Stimulated activated memory B cell treated with anti-CD40 and anti-IgM and Interleukin-4, amounts not matched to agents 10 μg/mL and 1 μg/mL and 100 μg/mL, for 72 hours (primary cell): ENCODE measurements at regions not wholly inside any gene's neighbourhood (a gene's known extent, or its start where the extent isn't known, plus 50 kb on each side); places are given as distances from the start of the nearest gene placed in this dataset.
"Not testable (repeated sequence)": the region's sequence is repeated elsewhere in the genome, so short reads cannot be mapped to it uniquely, and the experiment has no call there.

Experiments used
- ATAC-seq: fragments of 150-1000 bp; cut with Tn5 transposase; 2 replicates; pipeline ENCODE4 v1.10.0; 2021
- H3K27ac Mint-ChIP-seq: one replicate; pipeline ENCODE4 v1.8.0; 2022; ENCODE audit warnings: mild to moderate bottlenecking, mixed read lengths
- H3K27me3 Mint-ChIP-seq: one replicate; pipeline ENCODE4 v1.8.0; 2022; ENCODE audit warnings: mixed read lengths
- H3K36me3 Mint-ChIP-seq: one replicate; pipeline ENCODE4 v1.8.0; 2022; ENCODE audit warnings: mixed read lengths
- H3K4me1 Mint-ChIP-seq: one replicate; pipeline ENCODE4 v1.8.0; 2022; ENCODE audit warnings: mixed read lengths
- H3K4me3 Mint-ChIP-seq: one replicate; pipeline ENCODE4 v1.8.0; 2022; ENCODE audit warnings: mild to moderate bottlenecking, moderate library complexity, mixed read lengths
- H3K9me3 Mint-ChIP-seq: one replicate; pipeline ENCODE4 v1.8.0; 2022; ENCODE audit warnings: mixed read lengths

DNA sequence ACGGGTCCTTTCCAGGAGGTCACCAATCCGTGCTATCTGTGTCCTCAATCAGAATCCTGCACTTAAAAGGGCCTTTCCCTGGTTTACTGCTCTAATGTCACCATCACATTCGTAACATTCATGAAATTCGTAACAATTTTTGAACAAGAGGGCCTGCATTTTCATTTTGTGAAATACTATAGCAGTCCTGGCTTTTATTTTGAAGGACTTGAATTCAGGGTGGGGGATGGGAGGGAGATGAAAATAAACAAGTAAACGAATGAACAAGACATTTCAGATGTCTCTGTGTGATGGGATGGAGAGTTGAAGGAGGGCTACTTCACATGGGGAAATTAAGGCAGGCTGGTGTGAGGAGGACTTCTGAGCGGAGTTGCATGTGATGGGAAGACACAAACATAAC, 281.0 kb downstream of the TSHZ3 start:
- ATAC-seq = no peak
- peaks cover 17% of the 10 kb centered on the region for H3K9me3 Mint-ChIP-seq
- no peak overlapping the region for H3K27ac Mint-ChIP-seq
- no peak overlapping the region for H3K4me3 Mint-ChIP-seq
- no peaks in the 10 kb centered on the region for H3K36me3 Mint-ChIP-seq
- H3K4me1 Mint-ChIP-seq = no peaks in the 10 kb centered on the region
- no peaks in the 10 kb centered on the region for H3K27me3 Mint-ChIP-seq

DNA sequence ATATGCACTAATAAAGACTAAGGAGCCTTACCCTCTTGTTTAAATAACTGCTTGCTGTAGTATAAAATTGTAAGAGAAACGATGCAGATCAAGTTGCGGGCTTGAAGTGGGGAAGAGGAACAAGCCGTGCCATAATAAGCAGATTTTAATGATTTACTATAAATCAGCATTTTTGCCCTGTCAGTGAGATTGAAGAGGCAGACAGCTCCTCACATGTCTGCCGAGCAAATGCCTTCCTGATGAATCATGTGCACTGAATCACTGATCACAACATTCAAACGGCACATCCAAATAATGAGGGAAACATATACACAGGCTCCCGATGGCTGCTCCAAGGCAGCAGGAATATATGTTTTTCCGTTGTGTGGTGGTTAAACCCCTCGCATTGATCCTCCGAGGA, 282.9 kb downstream of the TSHZ3 start:
- H3K36me3 Mint-ChIP-seq = no peaks in the 10 kb centered on the region
- no peak for ATAC-seq

DNA sequence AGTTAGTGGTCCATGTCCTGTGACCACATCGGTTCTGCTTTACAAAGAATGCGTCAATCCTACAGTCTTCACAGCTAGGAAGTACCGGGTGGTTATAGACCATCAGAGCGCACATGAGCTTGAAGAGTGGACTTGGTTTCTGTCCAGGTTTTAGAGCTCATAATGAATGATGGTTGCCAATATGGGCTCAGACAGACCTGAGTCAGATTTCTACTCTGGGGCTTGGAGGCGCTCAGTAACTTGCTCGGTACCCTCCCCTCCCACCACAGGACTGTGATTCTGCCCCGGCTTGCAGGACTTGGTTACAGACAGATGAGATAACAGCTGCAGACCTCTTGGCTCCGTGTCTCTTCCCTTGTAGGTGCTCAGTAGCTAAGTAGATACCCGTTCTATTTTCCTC, 284.7 kb downstream of the TSHZ3 start:
- Mint-ChIP-seq H3K9me3 (peaks cover 17% of the 10 kb centered on the region), H3K4me1 (no peaks in the 10 kb centered on the region), H3K36me3 (no peaks in the 10 kb centered on the region), H3K4me3 (no peak overlapping the region), H3K27ac (no peak overlapping the region), H3K27me3 (no peaks in the 10 kb centered on the region)
- ATAC-seq = no peak

More for the DNA sequence above, 282.9 kb downstream of the TSHZ3 start:
- Mint-ChIP-seq H3K9me3 (peaks cover 20% of the 10 kb centered on the region), H3K27ac (no peak overlapping the region), H3K4me3 (no peak overlapping the region), H3K4me1 (no peaks in the 10 kb centered on the region), H3K27me3 (no peaks in the 10 kb centered on the region)

DNA sequence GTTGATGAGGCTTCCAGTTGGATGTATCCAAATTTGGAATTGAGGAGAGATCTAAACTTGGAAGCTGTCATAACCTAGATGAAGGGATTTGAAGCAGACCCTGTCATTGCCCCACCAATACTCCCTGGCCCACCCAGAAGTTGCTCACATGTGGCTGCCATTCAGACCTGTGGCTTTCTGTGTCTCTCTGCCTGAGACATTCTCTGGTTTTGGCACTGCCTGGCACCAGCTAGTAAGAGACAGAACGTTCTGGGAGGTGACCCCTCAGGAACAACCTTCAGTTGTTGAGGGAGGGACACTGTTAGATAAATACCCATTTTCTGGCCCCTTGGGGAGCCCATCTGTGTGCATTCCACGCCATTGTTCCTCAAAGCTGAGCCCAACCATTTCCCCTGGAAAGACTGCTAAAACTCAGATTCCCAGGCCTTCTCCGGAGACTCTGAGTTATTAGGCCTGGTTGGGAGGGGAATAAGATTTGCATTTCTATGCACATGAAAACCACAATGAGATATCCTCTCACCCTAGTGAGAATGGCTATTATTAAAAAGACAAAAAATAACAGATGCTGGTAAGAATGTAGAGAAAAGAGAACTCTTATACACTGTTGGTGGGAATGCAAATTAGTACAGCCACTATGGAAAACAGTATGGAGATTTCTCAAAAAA, 290.4 kb downstream of the TSHZ3 start:
- Mint-ChIP-seq H3K4me3 (no peak overlapping the region), H3K4me1 (no peaks in the 10 kb centered on the region), H3K36me3 (no peaks in the 10 kb centered on the region), H3K27ac (no peak overlapping the region), H3K27me3 (no peaks in the 10 kb centered on the region), H3K9me3 (peaks cover 25% of the 10 kb centered on the region)
- no peak for ATAC-seq

DNA sequence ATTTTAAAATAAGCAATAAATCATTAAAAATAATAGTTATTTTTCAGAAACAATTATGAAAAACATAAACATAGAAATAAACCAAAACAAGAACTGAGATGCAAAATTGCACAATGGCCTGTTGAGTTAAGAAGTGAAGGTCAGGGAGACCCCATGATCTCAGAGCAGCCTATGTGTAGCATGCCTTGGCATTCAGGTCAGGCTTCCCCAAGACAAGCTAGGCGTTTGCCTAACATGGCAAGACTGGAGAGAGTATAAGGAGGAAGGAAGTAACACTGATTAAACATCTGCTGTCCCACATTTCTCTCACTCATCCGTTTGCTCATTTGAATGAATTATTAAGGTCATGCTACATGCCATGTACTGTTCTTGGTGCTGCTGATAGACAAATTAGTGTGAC, 291.8 kb downstream of the TSHZ3 start:
- no peaks in the 10 kb centered on the region for H3K4me1 Mint-ChIP-seq
- no peaks in the 10 kb centered on the region for H3K27me3 Mint-ChIP-seq
- no peak overlapping the region for H3K4me3 Mint-ChIP-seq
- H3K27ac Mint-ChIP-seq = no peak overlapping the region
- H3K9me3 Mint-ChIP-seq = peaks cover 21% of the 10 kb centered on the region
- ATAC-seq = no peak
- no peaks in the 10 kb centered on the region for H3K36me3 Mint-ChIP-seq

DNA sequence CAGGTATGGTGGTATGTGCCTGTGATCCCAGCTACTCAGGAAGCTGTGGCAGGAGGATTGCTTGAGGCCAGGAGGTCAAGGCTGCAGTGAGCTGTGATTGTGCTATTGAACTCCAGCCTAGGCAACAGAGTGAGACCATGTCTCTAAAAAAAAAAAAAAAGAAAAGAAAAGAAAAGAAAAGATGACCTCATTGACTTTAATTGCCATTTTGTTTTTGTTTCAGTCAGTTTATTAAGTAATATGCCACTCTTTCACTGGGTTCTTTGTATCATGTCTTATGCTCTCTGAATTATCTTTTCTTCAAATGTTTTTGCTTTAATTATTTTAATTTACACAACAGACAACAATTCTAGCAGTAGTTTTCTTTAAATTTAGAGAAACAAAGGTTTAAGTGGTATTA, 293.8 kb downstream of the TSHZ3 start:
- no peaks in the 10 kb centered on the region for H3K27me3 Mint-ChIP-seq
- H3K36me3 Mint-ChIP-seq = no peaks in the 10 kb centered on the region
- peaks cover 22% of the 10 kb centered on the region for H3K9me3 Mint-ChIP-seq
- ATAC-seq = no peak
- no peaks in the 10 kb centered on the region for H3K4me1 Mint-ChIP-seq
- H3K4me3 Mint-ChIP-seq = no peak overlapping the region
- no peak overlapping the region for H3K27ac Mint-ChIP-seq

DNA sequence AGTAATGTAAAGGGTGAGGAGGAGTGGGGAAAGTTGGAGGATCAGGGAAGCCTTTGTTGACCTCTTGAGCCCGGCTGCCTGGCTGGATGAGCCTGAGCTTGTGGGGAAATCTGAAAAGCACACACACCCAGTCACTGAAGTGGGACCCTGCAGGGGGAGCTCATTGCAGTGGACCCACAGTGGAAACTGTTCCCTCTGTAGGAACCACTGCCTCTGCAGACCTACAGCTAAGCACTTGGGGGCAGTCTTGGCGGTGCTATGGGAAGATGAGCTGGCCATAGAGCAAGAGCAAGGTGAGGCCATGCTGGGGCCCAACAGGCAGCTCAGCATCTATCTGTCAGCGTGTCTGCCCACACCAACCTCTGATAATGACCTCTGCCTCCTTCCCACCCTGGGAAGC, 294.8 kb downstream of the TSHZ3 start:
- no peak for ATAC-seq
- peaks cover 18% of the 10 kb centered on the region for H3K9me3 Mint-ChIP-seq
- no peak overlapping the region for H3K27ac Mint-ChIP-seq
- H3K4me1 Mint-ChIP-seq = no peaks in the 10 kb centered on the region
- no peaks in the 10 kb centered on the region for H3K36me3 Mint-ChIP-seq
- no peaks in the 10 kb centered on the region for H3K27me3 Mint-ChIP-seq
- H3K4me3 Mint-ChIP-seq = no peak overlapping the region

DNA sequence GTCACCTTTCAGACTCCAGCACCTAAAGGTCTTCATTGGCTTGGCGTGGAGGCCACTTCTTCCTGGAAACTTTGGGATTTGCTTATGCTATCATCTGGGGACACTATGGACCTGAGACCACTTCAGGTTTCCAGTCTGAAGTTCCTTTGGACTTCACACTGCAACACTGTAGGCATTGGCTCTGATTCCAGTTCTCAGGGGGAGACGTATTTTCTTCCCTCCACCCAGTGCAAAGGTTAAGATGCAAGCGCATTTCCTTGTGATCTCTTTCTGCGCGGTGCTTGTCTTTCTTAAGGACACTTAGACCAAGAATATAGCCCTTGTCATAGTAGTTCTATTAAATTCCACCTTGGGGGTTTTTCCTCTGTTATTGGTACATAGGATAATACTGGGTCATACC, 299.8 kb downstream of the TSHZ3 start:
- no peak overlapping the region for H3K4me3 Mint-ChIP-seq
- H3K9me3 Mint-ChIP-seq = peaks cover 9% of the 10 kb centered on the region
- no peak overlapping the region for H3K27ac Mint-ChIP-seq
- H3K27me3 Mint-ChIP-seq = no peaks in the 10 kb centered on the region
- no peak for ATAC-seq
- H3K36me3 Mint-ChIP-seq = no peaks in the 10 kb centered on the region
- H3K4me1 Mint-ChIP-seq = no peaks in the 10 kb centered on the region

DNA sequence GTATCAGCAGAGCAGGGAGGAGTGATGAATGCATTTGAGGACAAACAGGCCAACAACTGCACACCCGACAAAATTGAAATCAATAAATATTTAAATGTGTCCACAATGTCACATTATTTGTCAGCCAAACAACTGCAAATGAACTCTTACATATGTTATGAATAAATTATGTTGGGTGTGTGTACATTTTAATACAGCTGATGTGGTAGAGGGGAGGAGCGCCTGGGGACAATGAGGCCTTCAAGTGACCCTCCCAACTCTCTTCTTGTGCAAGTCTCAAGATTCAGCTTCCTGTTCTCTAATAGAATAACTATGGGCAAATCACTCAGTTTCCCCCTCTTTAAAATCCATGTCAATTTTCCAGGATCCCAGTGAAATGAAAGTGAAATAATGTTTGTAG, 303.2 kb downstream of the TSHZ3 start:
- H3K4me3 Mint-ChIP-seq = no peak overlapping the region
- H3K27me3 Mint-ChIP-seq = no peaks in the 10 kb centered on the region
- ATAC-seq = no peak
- no peaks in the 10 kb centered on the region for H3K36me3 Mint-ChIP-seq
- H3K9me3 Mint-ChIP-seq = no peaks in the 10 kb centered on the region
- H3K4me1 Mint-ChIP-seq = no peaks in the 10 kb centered on the region
- no peak overlapping the region for H3K27ac Mint-ChIP-seq

DNA sequence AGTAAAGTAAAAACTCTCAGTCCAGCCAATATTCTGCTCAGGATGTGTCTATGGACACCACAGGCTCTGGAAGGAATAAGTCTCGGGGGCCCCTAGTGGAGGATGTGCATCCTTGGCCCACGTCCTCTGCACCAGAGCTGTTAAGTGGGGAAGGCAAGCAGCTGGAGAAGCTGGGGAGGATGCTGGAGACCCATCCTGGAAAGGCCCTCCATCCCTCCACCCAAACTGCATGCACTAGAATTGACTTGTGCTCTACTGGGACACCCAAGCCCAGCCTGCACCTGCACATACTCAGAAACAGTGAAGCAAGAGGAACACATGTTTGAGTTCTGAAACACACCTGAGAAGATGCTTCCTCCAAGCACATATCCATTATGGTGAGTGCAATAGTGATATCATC, 307.8 kb downstream of the TSHZ3 start:
- H3K4me3 Mint-ChIP-seq = no peak overlapping the region
- no peaks in the 10 kb centered on the region for H3K4me1 Mint-ChIP-seq
- H3K36me3 Mint-ChIP-seq = no peaks in the 10 kb centered on the region
- no peak overlapping the region for H3K27ac Mint-ChIP-seq
- no peaks in the 10 kb centered on the region for H3K27me3 Mint-ChIP-seq
- ATAC-seq = no peak
- peaks cover 4% of the 10 kb centered on the region for H3K9me3 Mint-ChIP-seq

DNA sequence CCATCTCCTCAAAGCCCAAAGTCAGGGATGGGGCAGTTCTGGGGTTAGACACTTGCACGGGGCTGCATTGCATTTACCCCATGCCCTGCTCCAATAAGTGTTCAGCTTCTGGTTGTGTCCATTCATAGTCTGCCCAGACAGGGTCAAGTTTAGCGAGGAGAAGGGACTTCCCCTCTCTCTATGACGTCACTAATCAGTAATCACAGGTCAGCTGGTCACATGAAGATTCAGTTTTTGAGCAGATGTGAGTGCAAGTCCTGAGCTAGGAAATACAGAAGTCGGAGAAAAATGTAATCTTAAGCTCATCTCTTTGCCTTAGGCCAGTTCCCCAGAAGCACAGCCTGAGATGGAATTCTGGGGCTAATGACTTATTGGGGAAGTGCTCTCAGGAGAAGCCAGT, 310.1 kb downstream of the TSHZ3 start:
- Mint-ChIP-seq H3K27me3 (no peaks in the 10 kb centered on the region), H3K36me3 (no peaks in the 10 kb centered on the region), H3K4me3 (no peak overlapping the region), H3K27ac (no peak overlapping the region), H3K4me1 (no peaks in the 10 kb centered on the region), H3K9me3 (peaks cover 8% of the 10 kb centered on the region)
- no peak for ATAC-seq

DNA sequence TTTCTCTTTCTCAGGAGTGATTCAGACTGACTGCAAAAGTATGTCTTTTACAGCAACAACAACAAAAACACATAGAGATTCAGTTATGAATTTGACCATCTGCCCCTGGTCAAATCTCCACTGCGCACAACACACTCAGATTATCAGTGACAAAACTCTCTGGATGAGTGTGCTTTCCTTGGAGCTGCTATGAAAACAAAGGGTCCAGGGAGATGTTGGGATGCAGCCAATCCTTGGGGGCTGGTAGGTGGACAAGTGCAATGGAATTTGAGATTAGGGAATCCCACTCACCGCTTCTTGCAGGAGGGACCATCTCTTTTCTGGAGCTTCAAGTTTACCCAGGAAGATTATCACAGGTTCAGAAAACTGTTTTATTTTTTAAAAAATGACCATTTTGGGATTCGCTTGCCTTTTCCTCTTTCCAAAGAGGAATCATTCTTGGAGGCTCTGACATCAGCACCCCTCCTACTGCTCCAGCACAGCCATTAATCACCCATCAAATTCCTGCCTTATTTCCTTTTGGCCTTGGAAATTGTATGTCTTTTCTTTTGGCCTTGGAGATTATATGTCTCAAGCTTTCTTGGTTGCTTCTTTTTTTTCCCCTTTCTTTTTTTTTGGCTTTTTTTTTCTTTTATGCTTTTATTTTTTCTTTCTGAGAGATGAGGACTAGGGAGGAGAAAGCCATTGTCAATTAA, 311.8 kb downstream of the TSHZ3 start:
- Mint-ChIP-seq H3K36me3 (no peaks in the 10 kb centered on the region), H3K27ac (no peak overlapping the region), H3K9me3 (peaks cover 10% of the 10 kb centered on the region), H3K27me3 (no peaks in the 10 kb centered on the region), H3K4me1 (no peaks in the 10 kb centered on the region), H3K4me3 (no peak overlapping the region)
- no peak for ATAC-seq

DNA sequence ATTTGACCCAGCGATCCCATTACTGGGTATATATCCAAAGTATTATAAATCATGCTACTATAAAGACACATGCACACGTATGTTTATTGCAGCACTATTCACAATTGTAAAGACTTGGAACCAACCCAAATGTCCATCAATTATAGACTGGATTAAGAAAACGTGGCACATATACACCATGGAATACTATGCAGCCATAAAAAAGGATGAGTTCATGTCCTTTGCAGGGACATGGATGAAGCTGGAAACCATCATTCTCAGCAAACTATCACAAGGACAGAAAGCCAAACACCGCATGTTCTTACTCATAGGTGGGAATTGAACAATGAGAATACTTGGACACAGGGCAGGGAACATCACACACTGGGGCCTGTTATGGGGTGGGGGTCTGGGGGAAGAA, 317.8 kb downstream of the TSHZ3 start:
- H3K4me3 Mint-ChIP-seq, H3K4me1 Mint-ChIP-seq, H3K27me3 Mint-ChIP-seq, H3K27ac Mint-ChIP-seq, H3K36me3 Mint-ChIP-seq, ATAC-seq: not testable (repeated sequence)
- peaks cover 10% of the 10 kb centered on the region for H3K9me3 Mint-ChIP-seq

DNA sequence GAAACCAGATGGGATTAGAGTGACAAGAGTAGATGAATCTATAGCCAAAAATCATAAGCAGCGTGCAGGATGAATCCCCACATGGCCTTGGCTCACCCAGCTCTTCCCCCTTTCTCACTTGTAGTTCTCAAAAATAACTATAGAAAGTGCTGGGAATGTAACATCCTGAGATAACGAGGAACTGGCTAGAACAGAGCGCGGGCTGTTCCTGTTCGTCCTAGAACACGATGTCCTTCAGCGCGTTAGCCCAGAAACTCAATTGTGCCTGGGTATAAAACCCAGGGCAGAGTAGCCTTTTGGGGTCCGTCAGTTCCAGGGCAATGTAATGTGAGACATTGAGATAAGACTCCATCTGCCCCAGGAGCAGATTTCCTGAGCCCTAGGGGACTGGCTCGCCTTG, 326.2 kb downstream of the TSHZ3 start:
- Mint-ChIP-seq H3K27ac (no peak overlapping the region), H3K27me3 (no peaks in the 10 kb centered on the region), H3K4me1 (no peaks in the 10 kb centered on the region), H3K4me3 (no peak overlapping the region), H3K36me3 (no peaks in the 10 kb centered on the region), H3K9me3 (peaks cover 27% of the 10 kb centered on the region)
- ATAC-seq = no peak

DNA sequence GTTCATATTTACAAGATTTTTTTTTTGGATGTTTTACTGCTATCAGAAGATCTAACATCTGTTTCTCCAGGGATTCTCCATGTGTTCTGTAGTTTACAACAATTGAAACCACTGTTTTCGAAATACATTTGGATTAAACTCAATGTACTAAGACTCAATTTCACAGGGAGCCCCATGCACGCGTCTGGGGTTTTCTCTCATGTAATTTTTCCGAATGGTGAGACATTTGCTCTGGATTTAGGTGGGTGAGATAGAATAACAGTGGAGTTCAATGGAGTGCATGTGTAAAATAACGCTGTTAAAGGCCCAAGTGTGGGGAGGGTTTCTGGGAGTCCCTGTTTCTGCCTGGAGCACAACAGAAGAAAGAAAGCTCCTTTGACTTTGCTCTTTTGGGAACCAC, 330.3 kb downstream of the TSHZ3 start:
- H3K4me1 Mint-ChIP-seq = no peaks in the 10 kb centered on the region
- no peaks in the 10 kb centered on the region for H3K27me3 Mint-ChIP-seq
- H3K4me3 Mint-ChIP-seq = no peak overlapping the region
- no peak for ATAC-seq
- H3K9me3 Mint-ChIP-seq = peaks cover 36% of the 10 kb centered on the region
- no peaks in the 10 kb centered on the region for H3K36me3 Mint-ChIP-seq
- H3K27ac Mint-ChIP-seq = no peak overlapping the region

DNA sequence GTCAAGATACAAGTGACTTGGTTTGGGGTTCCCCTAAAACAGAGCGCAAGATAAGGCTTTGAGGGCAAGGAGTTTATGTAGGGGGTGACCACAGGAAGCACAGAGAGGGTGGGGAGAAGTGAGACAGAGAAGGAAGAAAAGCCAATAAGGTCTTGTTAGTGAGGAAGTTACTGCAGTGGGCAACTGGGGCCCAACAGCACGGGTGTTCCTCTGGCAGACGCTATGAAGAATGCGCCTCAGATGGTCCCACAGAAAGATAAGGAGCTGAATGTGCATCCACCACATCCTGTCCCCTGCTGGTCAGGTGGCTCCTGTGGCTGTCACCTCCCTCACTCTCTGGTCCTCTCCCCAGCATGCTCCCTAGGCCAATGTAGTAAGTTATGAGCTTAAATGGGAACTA, 333.5 kb downstream of the TSHZ3 start:
- H3K36me3 Mint-ChIP-seq = no peaks in the 10 kb centered on the region
- H3K9me3 Mint-ChIP-seq = peaks cover 24% of the 10 kb centered on the region
- no peak overlapping the region for H3K4me3 Mint-ChIP-seq
- no peak for ATAC-seq
- H3K4me1 Mint-ChIP-seq = no peaks in the 10 kb centered on the region
- no peak overlapping the region for H3K27ac Mint-ChIP-seq
- H3K27me3 Mint-ChIP-seq = no peaks in the 10 kb centered on the region
